Breast epithelium (tissue), 4 donors: ENCODE measurements at regions not wholly inside any gene's neighbourhood (a gene's known extent, or its start where the extent isn't known, plus 50 kb on each side); places are given as distances from the start of the nearest gene placed in this dataset.
"Not testable (repeated sequence)": the region's sequence is repeated elsewhere in the genome, so short reads cannot be mapped to it uniquely, and the experiment has no call there.

ENCODE experiments used
- DNase-seq, 2 donors: peaks; one replicate each; pipeline ENCODE4 v3.0.0-alpha.2; 2019; ENCODE audit warnings: low spot score in 2 of 2
- H3K27ac ChIP-seq, 2 donors: fragments of 200-600 bp; sonication (generic) in 1 of 2; one replicate each; pipeline ENCODE4 v1.5.1; 2016 to 2019; ENCODE audit warnings: mild to moderate bottlenecking in 1 of 2
- H3K27me3 ChIP-seq, 2 donors: fragments of 200-600 bp; sonication (generic) in 1 of 2; one replicate each; pipeline versions ENCODE4 v1.5.1 to v1.6.0; 2017 to 2019; ENCODE audit warnings: control low read depth in 1 of 2, mild to moderate bottlenecking in 1 of 2
- H3K36me3 ChIP-seq: fragments of 200-600 bp; one replicate; pipeline ENCODE4 v1.5.1; 2019
- H3K4me1 ChIP-seq, 2 donors: fragments of 200-600 bp; sonication (generic); one replicate each; pipeline ENCODE4 v1.5.1; 2016 to 2019; ENCODE audit warnings: control low read depth in 1 of 2
- H3K4me3 ChIP-seq, 3 donors: fragments of 200-600 bp; sonication (generic); 1 replicate in 2 of 3; 2 replicates in 1 of 3; pipeline ENCODE4 v1.5.1; 2016 to 2019; ENCODE audit warnings: mild to moderate bottlenecking in 3 of 3, moderate library complexity in 2 of 3
- H3K9me3 ChIP-seq, 2 donors: fragments of 200-600 bp; sonication (generic) in 1 of 2; one replicate each; pipeline ENCODE4 v1.5.1; 2016 to 2019; ENCODE audit warnings: control low read depth in 1 of 2
- CTCF ChIP-seq, 3 donors: fragments of 450-650 bp; IDR thresholded peaks; one replicate each; pipeline ENCODE4 v1.5.1; 2016 to 2017; ENCODE audit warnings: antibody characterized with exemption in 3 of 3, mild to moderate bottlenecking in 3 of 3, moderate library complexity in 3 of 3
- POLR2A ChIP-seq: fragments of 450-650 bp; IDR thresholded peaks from one replicate; pipeline ENCODE4 v1.6.1; 2016; ENCODE audit warnings: antibody characterized with exemption, mild to moderate bottlenecking, moderate library complexity
- POLR2AphosphoS5 ChIP-seq, 3 donors: sonication (generic); formaldehyde crosslinking; IDR thresholded peaks; one replicate each; pipeline ENCODE4 v1.6.1; 2017; ENCODE audit warnings: antibody characterized with exemption in 3 of 3
- intact Hi-C: fragments of 100-400 bp; cut with DNase I; formaldehyde crosslinking; loops from one replicate; pipeline ENCODE4 v1.15.1; 2023; ENCODE audit warnings: low total_unique reads

- peak overlapping the region; percentile 64 to 75 for H3K27ac ChIP-seq
- H3K4me3 ChIP-seq, result no peak overlapping the region
- TF ChIP-seq POLR2A, result no peak
- no peak for TF ChIP-seq CTCF (IDR thresholded peaks at IDR 0.05)
- TF ChIP-seq POLR2AphosphoS5 (IDR thresholded peaks at IDR 0.05), result no peak
- peak in 1 of 2 donors; percentile 40 for DNase-seq
- H3K9me3 ChIP-seq, result no peaks in the 10 kb centered on the region
- H3K36me3 ChIP-seq, result no peaks in the 10 kb centered on the region
- no peaks in the 10 kb centered on the region for H3K27me3 ChIP-seq
- intact Hi-C loops, result loop anchor here (10.0 kb wide), 1 partner anchor 182 kb away; no protein-coding TSS in a partner anchor
- peaks cover 0 to 4% of the 10 kb centered on the region in 2 donors for H3K4me1 ChIP-seq
Measured at GRCh38 chr10:86586516-86586915, 64.9 kb upstream of the WAPL start.

- H3K27ac ChIP-seq, H3K9me3 ChIP-seq, DNase-seq, H3K4me3 ChIP-seq, H3K27me3 ChIP-seq, H3K4me1 ChIP-seq, H3K36me3 ChIP-seq: not testable (repeated sequence)
- intact Hi-C loops, result loop anchor here (10.0 kb wide), 1 partner anchor 184 kb away; no protein-coding TSS in a partner anchor
Measured at GRCh38 chr10:86588781-86589180, 65.6 kb upstream of the OPN4 start.

GRCh38 chr10:86591436-86591835 lies 62.9 kb upstream of the OPN4 start:
- Histone ChIP-seq H3K9me3 (no peaks in the 10 kb centered on the region), H3K27ac (no peak overlapping the region), H3K36me3 (no peaks in the 10 kb centered on the region), H3K4me3 (no peak overlapping the region), H3K27me3 (no peaks in the 10 kb centered on the region), H3K4me1 (no peaks in the 10 kb centered on the region)
- TF ChIP-seq POLR2A, result no peak
- TF ChIP-seq CTCF (IDR thresholded peaks at IDR 0.05), result no peak
- TF ChIP-seq POLR2AphosphoS5 (IDR thresholded peaks at IDR 0.05), result no peak
- intact Hi-C loops, result no loop called here
- DNase-seq, result no peak

- Histone ChIP-seq H3K4me3 (no peak overlapping the region), H3K4me1 (no peaks in the 10 kb centered on the region), H3K27me3 (no peaks in the 10 kb centered on the region), H3K27ac (no peak overlapping the region), H3K9me3 (no peaks in the 10 kb centered on the region), H3K36me3 (no peaks in the 10 kb centered on the region)
- TF ChIP-seq POLR2A, result no peak
- TF ChIP-seq POLR2AphosphoS5 (IDR thresholded peaks at IDR 0.05), result no peak
- no peak for TF ChIP-seq CTCF (IDR thresholded peaks at IDR 0.05)
- DNase-seq, result no peak
- intact Hi-C loops, result no loop called here
Measured at GRCh38 chr10:86592413-86592812, 61.9 kb upstream of the OPN4 start.

- Histone ChIP-seq H3K4me1 (no peaks in the 10 kb centered on the region), H3K27ac (no peak overlapping the region), H3K9me3 (no peaks in the 10 kb centered on the region), H3K27me3 (no peaks in the 10 kb centered on the region), H3K36me3 (no peaks in the 10 kb centered on the region), H3K4me3 (no peak overlapping the region)
- TF ChIP-seq POLR2AphosphoS5 (IDR thresholded peaks at IDR 0.05) (no peak), CTCF (IDR thresholded peaks at IDR 0.05) (no peak), POLR2A (no peak)
- no peak for DNase-seq
- intact Hi-C loops, result no loop called here
Measured at GRCh38 chr10:86594535-86594934, 59.8 kb upstream of the OPN4 start.

GRCh38 chr10:86595496-86595895 lies 58.9 kb upstream of the OPN4 start:
- Histone ChIP-seq H3K36me3 (no peaks in the 10 kb centered on the region), H3K27me3 (no peaks in the 10 kb centered on the region), H3K4me1 (no peaks in the 10 kb centered on the region), H3K9me3 (no peaks in the 10 kb centered on the region), H3K4me3 (no peak overlapping the region), H3K27ac (no peak overlapping the region)
- DNase-seq, result no peak
- TF ChIP-seq POLR2A, result no peak
- TF ChIP-seq POLR2AphosphoS5 (IDR thresholded peaks at IDR 0.05), result no peak
- no peak for TF ChIP-seq CTCF (IDR thresholded peaks at IDR 0.05)
- intact Hi-C loops, result no loop called here
